ENCODE measurements at regions not wholly inside any gene's neighbourhood (a gene's known extent, or its start where the extent isn't known, plus 50 kb on each side); places are given as distances from the start of the nearest gene placed in this dataset.

DNA sequence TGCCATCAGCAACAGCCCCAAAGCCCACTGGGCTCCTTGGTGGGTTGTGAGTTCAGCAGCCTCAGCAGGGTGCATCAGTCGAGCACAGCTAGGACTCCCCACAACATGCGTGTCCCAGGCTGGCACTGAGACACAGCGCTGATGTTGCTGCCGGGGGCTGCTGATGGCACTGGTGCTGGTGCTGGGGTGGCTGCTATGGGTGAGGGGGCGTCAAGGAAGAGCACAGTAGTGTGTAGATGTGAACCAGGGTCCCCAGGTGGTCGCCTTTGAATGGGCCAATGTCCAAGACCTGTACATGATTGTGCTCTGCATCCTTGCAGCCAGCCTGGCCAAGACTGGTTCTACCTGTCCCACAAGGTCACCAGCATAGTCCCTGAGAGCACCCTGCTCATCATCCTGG, 121.3 kb upstream of the SERPIND1 start:
- intact Hi-C loops (cut with DNase I; ENCODE audit: low total_unique reads), result no loop called here
- Histone ChIP-seq H3K27me3 (no peaks in the 10 kb centered on the region), H3K9me3 (no peaks in the 10 kb centered on the region), H3K36me3 (no peaks in the 10 kb centered on the region), H3K27ac (no peak overlapping the region), H3K4me3 (no peak overlapping the region), H3K4me1 (no peaks in the 10 kb centered on the region)
- TF ChIP-seq POLR2AphosphoS5 (IDR thresholded peaks at IDR 0.05), result no peak
- no peak for DNase-seq
- whole genome bisulfite sequencing, 5 donors, result 81 to 86% (median 85%) methylated on average over 4 to 6 of the region's 6 CpGs

DNA sequence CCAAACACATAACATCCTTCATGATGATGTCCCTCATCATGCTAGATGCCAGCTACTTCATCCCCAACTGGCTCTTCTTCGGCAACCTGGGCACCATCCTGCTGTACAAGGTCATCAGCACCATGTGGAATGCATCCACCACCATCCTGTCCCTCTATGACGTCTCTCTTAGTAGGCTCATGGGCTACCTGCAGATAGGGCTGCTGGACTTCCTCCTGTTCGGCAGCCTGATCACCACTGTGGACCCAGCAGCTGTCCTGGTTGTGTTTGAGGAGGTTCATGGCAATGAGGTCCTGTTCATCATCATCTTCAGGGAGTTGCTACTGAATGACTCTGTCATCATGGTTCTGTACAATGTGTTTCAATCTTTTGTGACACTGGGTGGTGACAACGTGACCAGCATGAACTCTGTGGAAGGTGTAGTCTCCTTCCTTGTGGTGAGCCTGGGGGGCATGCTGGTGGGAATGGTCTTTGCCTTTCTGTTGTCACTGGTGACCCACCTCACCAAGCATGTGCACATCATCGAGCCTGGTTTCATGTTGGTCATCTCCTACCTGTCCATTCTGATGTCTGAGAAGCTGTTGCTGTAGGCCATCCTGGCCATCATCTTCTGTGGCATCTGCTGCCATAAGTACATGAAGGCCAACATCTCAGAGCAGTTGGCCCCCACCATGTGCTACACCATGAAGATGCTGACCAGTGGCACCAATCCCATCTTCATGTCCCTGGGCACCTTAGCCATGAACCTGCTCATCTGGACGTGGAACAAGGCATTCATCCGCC, 120.7 kb upstream of the SERPIND1 start:
- intact Hi-C loops (cut with DNase I; ENCODE audit: low total_unique reads), result no loop called here
- no peak for DNase-seq
- no peaks in the 10 kb centered on the region for H3K4me1 ChIP-seq
- no peaks in the 10 kb centered on the region for H3K9me3 ChIP-seq
- TF ChIP-seq POLR2AphosphoS5 (IDR thresholded peaks at IDR 0.05) (no peak), EP300 (IDR thresholded peaks at IDR 0.05) (no peak), POLR2A (IDR thresholded peaks at IDR 0.05) (no peak)
- TF ChIP-seq, protein P1, sequence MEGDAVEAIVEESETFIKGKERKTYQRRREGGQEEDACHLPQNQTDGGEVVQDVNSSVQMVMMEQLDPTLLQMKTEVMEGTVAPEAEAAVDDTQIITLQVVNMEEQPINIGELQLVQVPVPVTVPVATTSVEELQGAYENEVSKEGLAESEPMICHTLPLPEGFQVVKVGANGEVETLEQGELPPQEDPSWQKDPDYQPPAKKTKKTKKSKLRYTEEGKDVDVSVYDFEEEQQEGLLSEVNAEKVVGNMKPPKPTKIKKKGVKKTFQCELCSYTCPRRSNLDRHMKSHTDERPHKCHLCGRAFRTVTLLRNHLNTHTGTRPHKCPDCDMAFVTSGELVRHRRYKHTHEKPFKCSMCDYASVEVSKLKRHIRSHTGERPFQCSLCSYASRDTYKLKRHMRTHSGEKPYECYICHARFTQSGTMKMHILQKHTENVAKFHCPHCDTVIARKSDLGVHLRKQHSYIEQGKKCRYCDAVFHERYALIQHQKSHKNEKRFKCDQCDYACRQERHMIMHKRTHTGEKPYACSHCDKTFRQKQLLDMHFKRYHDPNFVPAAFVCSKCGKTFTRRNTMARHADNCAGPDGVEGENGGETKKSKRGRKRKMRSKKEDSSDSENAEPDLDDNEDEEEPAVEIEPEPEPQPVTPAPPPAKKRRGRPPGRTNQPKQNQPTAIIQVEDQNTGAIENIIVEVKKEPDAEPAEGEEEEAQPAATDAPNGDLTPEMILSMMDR (IDR thresholded peaks at IDR 0.05), result no peak
- no peaks in the 10 kb centered on the region for H3K36me3 ChIP-seq
- H3K27me3 ChIP-seq, result no peaks in the 10 kb centered on the region
- no peak overlapping the region for H3K27ac ChIP-seq
- WGBS, 5 donors, result 87 to 91% (median 88%) methylated on average over 6 to 7 of the region's 7 CpGs
- no peak overlapping the region for H3K4me3 ChIP-seq

DNA sequence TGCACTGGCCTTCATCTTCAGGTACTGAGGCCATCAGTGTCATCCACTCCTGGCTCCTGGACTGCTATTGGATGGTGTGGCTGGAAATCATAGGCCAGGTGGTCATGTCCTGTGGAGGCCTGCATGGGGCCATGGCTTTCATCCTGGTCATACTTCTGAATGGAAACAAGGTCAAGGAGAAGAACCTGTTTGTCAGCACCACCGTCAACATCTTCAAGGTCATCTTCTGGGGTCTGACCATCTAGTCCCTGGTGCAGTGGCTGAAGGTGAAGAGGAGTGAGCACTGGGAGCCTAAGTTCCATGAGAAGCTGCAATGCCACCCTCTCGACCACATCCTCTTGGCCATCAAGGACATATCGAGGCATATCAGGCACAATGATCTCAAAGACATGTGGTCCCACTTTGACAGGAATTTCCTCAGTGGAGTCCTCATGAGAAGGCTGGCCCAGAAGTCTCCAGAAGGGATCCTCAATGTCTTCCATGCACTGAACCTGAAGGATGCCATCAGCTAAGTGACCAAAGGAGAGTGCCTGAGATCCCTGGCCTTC, 120.0 kb upstream of the SERPIND1 start:
- Histone ChIP-seq H3K36me3 (no peaks in the 10 kb centered on the region), H3K9me3 (no peaks in the 10 kb centered on the region), H3K4me1 (no peaks in the 10 kb centered on the region), H3K4me3 (no peak overlapping the region), H3K27ac (no peak overlapping the region), H3K27me3 (no peaks in the 10 kb centered on the region)
- TF ChIP-seq, protein P1 (IDR thresholded peaks at IDR 0.05), result no peak
- TF ChIP-seq POLR2A (IDR thresholded peaks at IDR 0.05), result no peak
- no peak for TF ChIP-seq POLR2AphosphoS5 (IDR thresholded peaks at IDR 0.05)
- no peak for TF ChIP-seq EP300 (IDR thresholded peaks at IDR 0.05)
- intact Hi-C loops (cut with DNase I; ENCODE audit: low total_unique reads), result no loop called here
- WGBS, 5 donors, result 79 to 93% (median 91%) methylated on average over 3 of the region's 3 CpGs
- DNase-seq, result no peak

DNA sequence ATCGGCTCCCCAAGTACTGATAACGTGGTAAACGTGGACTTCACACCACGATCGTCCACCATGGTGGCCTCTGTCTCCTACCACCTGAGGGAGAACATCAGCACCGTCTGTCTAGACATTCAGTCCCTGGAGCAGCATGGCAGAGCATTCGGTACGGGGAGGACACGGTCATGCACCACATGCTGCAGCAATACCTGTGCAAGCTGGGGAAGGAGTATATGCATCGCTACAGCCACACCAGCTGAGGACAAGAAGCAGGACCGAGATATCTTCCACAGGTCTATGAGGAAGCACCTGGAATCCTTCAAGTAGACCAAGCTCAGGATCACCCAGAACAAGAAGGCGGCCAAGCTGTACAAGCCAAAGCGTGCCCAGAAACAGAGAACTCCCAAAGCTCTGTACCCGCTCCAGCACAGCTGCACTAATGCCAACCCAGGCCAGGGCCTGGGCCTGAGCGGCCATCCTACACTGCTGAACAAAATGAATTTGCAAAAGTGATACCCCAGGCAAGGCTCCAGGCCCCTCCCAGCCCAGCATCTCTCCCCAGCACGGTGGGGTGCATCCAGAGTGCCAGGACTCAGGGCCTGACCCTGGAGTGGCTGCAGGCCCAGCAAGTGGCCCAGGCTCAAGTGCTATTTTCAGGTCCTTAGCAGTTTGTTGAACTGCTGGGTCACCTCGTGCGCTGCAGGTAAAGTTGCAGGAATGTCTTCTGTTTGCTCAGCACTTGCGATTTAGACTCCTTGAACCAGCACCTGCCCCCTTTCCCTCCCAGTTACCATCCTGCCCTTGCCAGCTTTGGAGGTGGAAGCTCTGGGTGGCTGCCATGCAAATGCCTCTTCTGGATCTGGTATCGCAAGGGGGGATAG, 119.3 kb upstream of the SERPIND1 start:
- H3K4me3 ChIP-seq, result no peak overlapping the region
- WGBS, 5 donors, result 86 to 90% (median 86%) methylated on average over 18 to 20 of the region's 20 CpGs
- no peaks in the 10 kb centered on the region for H3K36me3 ChIP-seq
- no peak for TF ChIP-seq POLR2A (IDR thresholded peaks at IDR 0.05)
- no peak for TF ChIP-seq POLR2AphosphoS5 (IDR thresholded peaks at IDR 0.05)
- TF ChIP-seq, protein P1 (IDR thresholded peaks at IDR 0.05), result no peak
- no peak for TF ChIP-seq EP300 (IDR thresholded peaks at IDR 0.05)
- H3K27ac ChIP-seq, result no peak overlapping the region
- no peaks in the 10 kb centered on the region for H3K4me1 ChIP-seq
- no peak for DNase-seq
- no peaks in the 10 kb centered on the region for H3K27me3 ChIP-seq
- H3K9me3 ChIP-seq, result no peaks in the 10 kb centered on the region
- intact Hi-C loops (cut with DNase I; ENCODE audit: low total_unique reads), result no loop called here
